IMR-90 (cell line): ENCODE measurements at regions not wholly inside any gene's neighbourhood (a gene's known extent, or its start where the extent isn't known, plus 50 kb on each side); places are given as distances from the start of the nearest gene placed in this dataset.

Experiments used
- ATAC-seq: fragments of 200-7000 bp; cut with Tn5 transposase; 2 replicates; pipeline ENCODE4 v1.9.1; 2020; ENCODE audit warnings: low read depth, mild to moderate bottlenecking, moderate library complexity
- BruUV-seq: library from RNA; stranded (reverse); fragments of 400-500 nt; replicated peaks from 2 replicates; lab custom pipeline; 2021; lab: Mats Ljungman, UMichigan
- CTCF ChIA-PET: fragments of 300-600 bp; formaldehyde crosslinking; extraction: SDS; loops from one replicate; lab custom pipeline; 2021; ENCODE audit warnings: antibody characterized with exemption; lab: Yijun Ruan, JAX
- POLR2A ChIA-PET: fragments of 300-600 bp; sonication (Branson Sonifier 250); formaldehyde crosslinking; loops from one replicate; lab custom pipeline; 2022; ENCODE audit warnings: antibody characterized with exemption; ENCODE audit not compliant: unreplicated experiment; lab: Charles Lee
- DNase-seq: peaks from one replicate; pipeline ENCODE4 v3.0.0; 2013
- H2AFZ ChIP-seq: replicated peaks from 2 replicates; pipeline ENCODE3; 2013; ENCODE audit warnings: low read length, mild to moderate bottlenecking; ENCODE audit not compliant: poor library complexity
- H2AK5ac ChIP-seq: 2 replicates; pipeline ENCODE4 v1.6.1; 2013; ENCODE audit warnings: low read depth, low read length, inconsistent platforms
- H2AK9ac ChIP-seq: replicated peaks from 2 replicates; pipeline ENCODE3; 2013; ENCODE audit warnings: mild to moderate bottlenecking, low read depth, low read length, moderate library complexity; ENCODE audit not compliant: poor library complexity
- H2BK120ac ChIP-seq: 2 replicates; pipeline ENCODE4 v1.6.1; 2013; ENCODE audit warnings: low read depth, low read length, inconsistent platforms
- H2BK15ac ChIP-seq: 3 replicates; pipeline ENCODE4 v1.6.1; 2013; ENCODE audit warnings: low read depth, low read length, inconsistent platforms
- H2BK20ac ChIP-seq: 2 replicates; pipeline ENCODE4 v1.6.1; 2013; ENCODE audit warnings: low read depth, mild to moderate bottlenecking, inconsistent platforms, low read length, moderate library complexity
- H2BK5ac ChIP-seq: 2 replicates; pipeline ENCODE4 v1.6.1; 2013; ENCODE audit warnings: mild to moderate bottlenecking, low read depth, low read length, inconsistent platforms; ENCODE audit not compliant: poor library complexity, severe bottlenecking
- H3K14ac ChIP-seq: replicated peaks from 2 replicates; pipeline ENCODE4 v1.6.1; 2013; ENCODE audit warnings: low read depth, low read length, inconsistent platforms
- H3K18ac ChIP-seq: 2 replicates; pipeline ENCODE4 v1.6.1; 2013; ENCODE audit warnings: low read depth, low read length, control low read depth
- H3K23ac ChIP-seq: 2 replicates; pipeline ENCODE4 v1.6.1; 2013; ENCODE audit warnings: low read depth, low read length, inconsistent platforms
- H3K27ac ChIP-seq: 2 replicates; pipeline ENCODE4 v1.5.1; 2013; ENCODE audit warnings: mild to moderate bottlenecking, control low read depth, low read length; ENCODE audit not compliant: insufficient read depth
- H3K27me3 ChIP-seq: 2 replicates; pipeline ENCODE4 v1.6.1; 2013; ENCODE audit warnings: low read length; ENCODE audit not compliant: control insufficient read depth, insufficient read depth
- H3K36me3 ChIP-seq: 2 replicates; pipeline ENCODE4 v1.6.1; 2013; ENCODE audit warnings: low read length, mixed read lengths; ENCODE audit not compliant: control insufficient read depth, insufficient read depth
- H3K4ac ChIP-seq: 2 replicates; pipeline ENCODE4 v1.6.1; 2013; ENCODE audit warnings: low read depth, low read length, inconsistent platforms
- H3K4me1 ChIP-seq: 2 replicates; pipeline ENCODE4 v1.6.1; 2013; ENCODE audit warnings: low read length, mixed read lengths; ENCODE audit not compliant: control insufficient read depth, insufficient read depth
- H3K4me2 ChIP-seq: 2 replicates; pipeline ENCODE4 v1.6.1; 2013; ENCODE audit warnings: low read depth, mild to moderate bottlenecking, control low read depth, low read length, moderate library complexity
- H3K4me3 ChIP-seq: 2 replicates; pipeline ENCODE4 v1.5.1; 2013; ENCODE audit warnings: low read depth, mild to moderate bottlenecking, control low read depth, low read length, moderate library complexity; ENCODE audit not compliant: insufficient read depth
- H3K56ac ChIP-seq: 2 replicates; pipeline ENCODE4 v1.6.1; 2013; ENCODE audit warnings: low read length, inconsistent platforms; ENCODE audit not compliant: insufficient read depth; ENCODE audit errors: extremely low read depth
- H3K79me1 ChIP-seq, 2 experiments: 2 replicates each; pipeline ENCODE4 v1.6.1; 2013; ENCODE audit warnings: low read length in 2 of 2, inconsistent platforms in 1 of 2, low read depth in 1 of 2
- H3K9ac ChIP-seq: 2 replicates; pipeline ENCODE4 v1.6.1; 2013; ENCODE audit warnings: low read depth, low read length, control low read depth
- H3K9me1 ChIP-seq: 2 replicates; pipeline ENCODE4 v1.6.1; 2013; ENCODE audit warnings: low read length, inconsistent platforms; ENCODE audit not compliant: insufficient read depth
- H3K9me3 ChIP-seq: 2 replicates; pipeline ENCODE4 v1.6.1; 2013; ENCODE audit warnings: low read length; ENCODE audit not compliant: control insufficient read depth, insufficient read depth
- H4K20me1 ChIP-seq: 2 replicates; pipeline ENCODE4 v1.6.1; 2013; ENCODE audit warnings: low read length, inconsistent platforms; ENCODE audit not compliant: insufficient read depth
- H4K5ac ChIP-seq: 2 replicates; pipeline ENCODE4 v1.6.1; 2013; ENCODE audit warnings: mild to moderate bottlenecking, low read depth, low read length, control low read depth
- H4K8ac ChIP-seq, 2 experiments: 2 replicates each; pipeline ENCODE4 v1.6.1; 2013; ENCODE audit warnings: low read depth in 2 of 2, low read length in 2 of 2, control low read depth in 1 of 2, inconsistent platforms in 1 of 2
- H4K91ac ChIP-seq: 2 replicates; pipeline ENCODE4 v1.6.1; 2013; ENCODE audit warnings: low read depth, low read length, inconsistent platforms; ENCODE audit not compliant: insufficient read depth
- MXI1 ChIP-seq: IDR thresholded peaks from 2 replicates; pipeline ENCODE4 v1.6.1; 2012; ENCODE audit warnings: low read depth, mild to moderate bottlenecking, low read length, moderate library complexity, borderline replicate concordance
- RFX5 ChIP-seq: IDR thresholded peaks from 2 replicates; pipeline ENCODE4 v1.8.0; 2012; ENCODE audit warnings: low read depth, mild to moderate bottlenecking, low read length, moderate library complexity
- USF2 ChIP-seq: fragments of 150-350 bp; IDR thresholded peaks from 2 replicates; pipeline ENCODE4 v1.6.1; 2017; ENCODE audit warnings: mild to moderate bottlenecking, antibody characterized with exemption, low read length, low read depth
- WGBS, 2 experiments: methylation state at CpG; one replicate each; pipeline versions ENCODE4 v1.1.5 to v1.1.7; 2013; ENCODE audit warnings: missing lambda C conversion rate in 2 of 2; ENCODE audit not compliant: insufficient read length in 1 of 2; ENCODE audit errors: extremely low coverage in 2 of 2; 5-methylcytosine and 5-hydroxymethylcytosine counted together
- dilution Hi-C: fragments of 300-500 bp; cut with HindIII; formaldehyde crosslinking; loops from one replicate; pipeline ENCODE4 v1.14.3; 2018; ENCODE audit warnings: low sequenced_read_pairs; ENCODE audit not compliant: unreplicated experiment
- in situ Hi-C: fragments of 300-500 bp; cut with MboI; formaldehyde crosslinking; loops from 3 replicates; pipeline ENCODE4 v1.14.3; 2019; ENCODE audit warnings: low sequenced_read_pairs, inconsistent platforms, mixed read lengths
- intact Hi-C: fragments of 100-400 bp; cut with micrococcal nuclease; formaldehyde crosslinking; loops from 2 replicates; pipeline ENCODE4 v1.10.0; 2022

DNA sequence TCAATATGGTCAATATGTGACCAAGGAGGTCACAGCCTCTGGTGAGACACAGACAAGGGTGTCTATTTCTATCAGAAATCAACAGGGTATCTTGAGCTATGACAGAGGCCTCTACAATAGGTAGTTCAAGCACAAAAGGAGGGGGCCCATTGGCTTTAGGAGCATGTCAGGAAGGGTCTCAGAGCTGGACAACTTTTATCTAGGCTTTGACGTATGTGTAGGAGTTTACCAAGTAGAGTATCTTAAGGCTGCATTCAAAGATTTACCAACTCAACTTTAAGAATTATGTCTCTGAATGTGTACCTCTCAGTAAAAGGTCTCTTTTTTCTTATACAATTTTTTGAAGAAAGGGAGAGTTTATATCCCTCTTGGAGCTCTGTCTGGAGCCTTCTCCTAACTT, 297.2 kb downstream of the NSG2 start:
- no peak overlapping the region for H3K56ac ChIP-seq
- H3K4me3 ChIP-seq: no peak overlapping the region
- H2BK20ac ChIP-seq: no peak overlapping the region
- H3K36me3 ChIP-seq: no peaks in the 10 kb centered on the region
- H2BK120ac ChIP-seq: no peak overlapping the region
- in situ Hi-C loops: no loop called here
- no CpG with 5 or more reads among the region's 1 CpG for WGBS, 2 experiments
- TF ChIP-seq MXI1: no peak
- no peak for TF ChIP-seq RFX5
- TF ChIP-seq USF2: no peak
- H3K14ac ChIP-seq: no peak overlapping the region
- no peaks in the 10 kb centered on the region for H4K20me1 ChIP-seq
- H4K5ac ChIP-seq: no peak overlapping the region
- H3K27ac ChIP-seq: no peak overlapping the region
- no peaks in the 10 kb centered on the region for H3K9me1 ChIP-seq
- no peak overlapping the region for H3K18ac ChIP-seq
- no peak overlapping the region for H4K91ac ChIP-seq
- dilution Hi-C loops: no loop called here
- no peak overlapping the region for H3K23ac ChIP-seq
- no peak overlapping the region for H2AK9ac ChIP-seq
- intact Hi-C loops: no loop called here
- CTCF ChIA-PET: interaction anchor here (0.6 to 1.0 kb wide), 2 partner anchors 67 to 76 kb away, joined by 3 read pairs; no protein-coding TSS in a partner anchor
- ATAC-seq (no peak), DNase-seq (no peak)
- H3K4me1 ChIP-seq: no peaks in the 10 kb centered on the region
- H3K27me3 ChIP-seq: peaks cover 11% of the 10 kb centered on the region
- no peak overlapping the region for H3K9ac ChIP-seq
- no peak overlapping the region for H2BK15ac ChIP-seq
- no peak overlapping the region for H3K4me2 ChIP-seq
- POLR2A ChIA-PET: no interaction called here
- H4K8ac ChIP-seq: no peak overlapping the region
- H2AK5ac ChIP-seq: no peak overlapping the region
- no peak overlapping the region for H2AFZ ChIP-seq
- BruUV-seq: no TSS peak
- no peak overlapping the region for H2BK5ac ChIP-seq
- no peaks in the 10 kb centered on the region for H3K9me3 ChIP-seq
- H3K79me1 ChIP-seq: no peaks in the 10 kb centered on the region
- H3K4ac ChIP-seq: no peak overlapping the region
